Neural crest cell (in vitro differentiated cells): ENCODE measurements at regions not wholly inside any gene's neighbourhood (a gene's known extent, or its start where the extent isn't known, plus 50 kb on each side); places are given as distances from the start of the nearest gene placed in this dataset.
"Not testable (repeated sequence)": the region's sequence is repeated elsewhere in the genome, so short reads cannot be mapped to it uniquely, and the experiment has no call there.

Source experiments
- DNase-seq: peaks from one replicate; pipeline ENCODE4 v3.0.0; 2021; ENCODE audit warnings: low read depth, mixed read lengths, low spot score
- H3K27ac Mint-ChIP-seq: one replicate; pipeline ENCODE4 v1.8.0; 2021; ENCODE audit warnings: mild to moderate bottlenecking, mixed read lengths; ENCODE audit not compliant: unreplicated experiment
- H3K27me3 Mint-ChIP-seq: 2 replicates; pipeline ENCODE4 v1.8.0; 2021; ENCODE audit warnings: low read depth, mild to moderate bottlenecking, mixed read lengths
- H3K36me3 Mint-ChIP-seq: 2 replicates; pipeline ENCODE4 v1.8.0; 2021; ENCODE audit warnings: low read depth, mild to moderate bottlenecking, mixed read lengths
- H3K4me1 Mint-ChIP-seq: 2 replicates; pipeline ENCODE4 v1.8.0; 2021; ENCODE audit warnings: mixed read lengths
- H3K4me3 Mint-ChIP-seq: one replicate; pipeline ENCODE4 v1.8.0; 2021; ENCODE audit warnings: mild to moderate bottlenecking, mixed read lengths
- H3K9me3 Mint-ChIP-seq: 2 replicates; pipeline ENCODE4 v1.8.0; 2021; ENCODE audit warnings: mixed read lengths
- CTCF ChIP-seq: fragments of 200-600 bp; sonication (generic); conservative IDR thresholded peaks from 2 replicates; pipeline ENCODE4 v1.5.0; 2021; ENCODE audit warnings: antibody characterized with exemption, mild to moderate bottlenecking

- no peak for TF ChIP-seq CTCF
- no peaks in the 10 kb centered on the region for H3K36me3 Mint-ChIP-seq
- no peak overlapping the region for H3K4me3 Mint-ChIP-seq
- H3K9me3 Mint-ChIP-seq = peaks cover 4% of the 10 kb centered on the region
- H3K27ac Mint-ChIP-seq = no peak overlapping the region
- DNase-seq = no peak
- H3K27me3 Mint-ChIP-seq = peaks cover 3% of the 10 kb centered on the region
- no peaks in the 10 kb centered on the region for H3K4me1 Mint-ChIP-seq
Measured at GRCh38 chr10:93224005-93224779, 150.5 kb downstream of the CYP26A1 start.

GRCh38 chr10:93225938-93226337, 152.2 kb downstream of the CYP26A1 start:
- Mint-ChIP-seq H3K27ac (no peak overlapping the region), H3K4me3 (no peak overlapping the region), H3K27me3 (peaks cover 3% of the 10 kb centered on the region), H3K9me3 (peaks cover 4% of the 10 kb centered on the region), H3K4me1 (no peaks in the 10 kb centered on the region), H3K36me3 (no peaks in the 10 kb centered on the region)
- no peak for TF ChIP-seq CTCF
- no peak for DNase-seq

- no peak overlapping the region for H3K4me3 Mint-ChIP-seq
- TF ChIP-seq CTCF = no peak
- H3K36me3 Mint-ChIP-seq = no peaks in the 10 kb centered on the region
- DNase-seq = no peak
- H3K27ac Mint-ChIP-seq = no peak overlapping the region
- peaks cover 4% of the 10 kb centered on the region for H3K9me3 Mint-ChIP-seq
- H3K27me3 Mint-ChIP-seq = peaks cover 3% of the 10 kb centered on the region
- no peaks in the 10 kb centered on the region for H3K4me1 Mint-ChIP-seq
Measured at GRCh38 chr10:93226619-93227018, 152.9 kb downstream of the CYP26A1 start.

- not testable (repeated sequence) for H3K4me3 Mint-ChIP-seq, H3K4me1 Mint-ChIP-seq, DNase-seq, H3K9me3 Mint-ChIP-seq, H3K27me3 Mint-ChIP-seq, H3K36me3 Mint-ChIP-seq, H3K27ac Mint-ChIP-seq
Measured at GRCh38 chr10:93230596-93230995, 156.9 kb downstream of the CYP26A1 start.

GRCh38 chr10:93232159-93232558, 158.5 kb downstream of the CYP26A1 start:
- not testable (repeated sequence) for H3K27me3 Mint-ChIP-seq, H3K4me3 Mint-ChIP-seq, H3K27ac Mint-ChIP-seq, H3K36me3 Mint-ChIP-seq, H3K9me3 Mint-ChIP-seq, DNase-seq, H3K4me1 Mint-ChIP-seq

- not testable (repeated sequence) for H3K27ac Mint-ChIP-seq, H3K9me3 Mint-ChIP-seq, H3K36me3 Mint-ChIP-seq, H3K4me3 Mint-ChIP-seq, H3K27me3 Mint-ChIP-seq, H3K4me1 Mint-ChIP-seq, DNase-seq
Measured at GRCh38 chr10:93234940-93235339, 161.2 kb downstream of the CYP26A1 start.

- no peak overlapping the region for H3K4me3 Mint-ChIP-seq
- no peak overlapping the region for H3K27ac Mint-ChIP-seq
- DNase-seq = no peak
- no peaks in the 10 kb centered on the region for H3K27me3 Mint-ChIP-seq
- H3K4me1 Mint-ChIP-seq = no peaks in the 10 kb centered on the region
- H3K9me3 Mint-ChIP-seq = no peaks in the 10 kb centered on the region
- TF ChIP-seq CTCF = no peak
- no peaks in the 10 kb centered on the region for H3K36me3 Mint-ChIP-seq
Measured at GRCh38 chr10:93235686-93236085, 162.0 kb downstream of the CYP26A1 start.
